NCI-H2081 treated with DMSO at 0.1 percent for 48 hours (cell line): ENCODE measurements at regions not wholly inside any gene's neighbourhood (a gene's known extent, or its start where the extent isn't known, plus 50 kb on each side); places are given as distances from the start of the nearest gene placed in this dataset.

Experiments used
- DNase-seq: peaks from one replicate; lab custom pipeline; 2025; lab: John Stamatoyannopoulos, UW

- DNase-seq, result no peak
These were observed 1027.0 kb downstream of the ARAP2 start for GRCh38 chr4:35217331-35217730.

DNA sequence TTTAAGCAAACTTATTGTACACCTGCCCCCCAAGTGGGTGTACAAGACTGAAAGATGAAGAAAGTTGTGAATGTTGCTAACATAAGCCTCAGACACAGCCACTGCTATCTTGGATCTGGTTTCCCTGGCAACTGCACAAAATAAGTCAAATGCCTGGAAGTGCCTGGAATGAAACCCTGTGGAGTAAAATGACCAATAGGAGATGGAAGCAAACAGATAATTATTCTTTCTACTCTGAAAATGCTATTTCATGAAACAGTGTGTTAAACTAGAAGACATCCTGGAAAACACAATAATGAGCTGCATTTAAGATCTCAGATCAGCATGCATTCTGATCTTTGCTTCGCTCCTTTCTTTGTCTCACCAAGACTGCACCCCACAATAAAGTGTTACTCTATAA lies 1016.0 kb downstream of the ARAP2 start:
- DNase-seq, result no peak

DNA sequence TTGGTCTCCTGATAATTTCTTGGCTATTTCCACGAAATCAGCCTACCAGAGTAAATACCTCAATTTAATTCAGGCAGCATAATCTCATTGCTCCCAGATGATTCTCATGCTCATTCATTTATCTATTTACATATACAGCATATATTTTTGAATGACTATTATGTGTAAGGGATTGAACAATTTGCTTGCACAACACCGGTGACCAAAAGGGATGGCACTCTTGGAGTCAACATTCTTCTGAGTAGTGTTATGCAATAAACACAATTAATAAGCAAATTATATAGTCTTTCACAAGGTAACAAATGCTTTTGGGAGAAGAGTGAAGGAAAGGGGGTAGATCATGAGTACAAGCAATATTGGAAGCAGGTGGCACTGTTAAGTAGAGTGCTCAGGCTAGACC lies 1015.3 kb downstream of the ARAP2 start:
- no peak for DNase-seq

DNA sequence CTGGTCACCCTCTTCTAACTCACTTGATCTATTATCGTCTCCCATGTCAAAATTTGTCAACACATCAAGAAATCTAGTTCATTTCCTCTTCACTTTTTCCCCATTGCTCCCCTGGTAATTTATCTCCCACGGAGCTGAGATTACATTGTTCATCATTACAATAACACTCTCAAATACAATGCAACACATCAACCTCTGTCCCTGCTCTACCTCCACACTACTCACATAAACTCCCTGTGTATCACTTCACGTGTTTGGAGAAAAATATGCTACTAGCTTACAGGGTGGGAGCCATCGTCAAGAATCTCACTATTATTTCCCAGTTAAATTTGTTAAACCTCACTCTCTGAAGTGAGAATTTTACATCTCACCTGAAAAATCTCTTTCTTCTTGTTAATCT lies 1006.4 kb downstream of the ARAP2 start:
- DNase-seq, result no peak

- no peak for DNase-seq
These were observed 1005.5 kb downstream of the ARAP2 start for GRCh38 chr4:35238793-35239192.

DNA sequence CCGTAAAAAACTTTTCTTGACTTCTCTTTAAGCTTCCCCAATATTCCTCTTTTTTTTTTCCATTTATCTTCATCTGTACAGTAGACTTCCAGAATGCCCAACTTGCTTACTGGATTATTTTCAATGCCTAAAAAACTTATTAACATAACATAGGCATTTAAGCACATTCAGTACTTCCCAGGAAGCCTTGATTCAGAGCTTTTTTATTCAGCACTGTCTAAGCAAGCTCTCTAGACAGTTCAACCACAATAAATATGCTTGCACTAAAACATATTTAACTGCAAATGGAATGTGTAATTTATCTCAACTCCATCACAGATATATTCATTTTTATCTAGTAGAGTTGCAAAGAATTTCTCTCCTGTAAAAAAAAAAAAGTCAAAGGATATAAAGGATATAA lies 997.8 kb downstream of the ARAP2 start:
- no peak for DNase-seq

- no peak for DNase-seq
These were observed 997.3 kb downstream of the ARAP2 start for GRCh38 chr4:35247047-35247446.

DNA sequence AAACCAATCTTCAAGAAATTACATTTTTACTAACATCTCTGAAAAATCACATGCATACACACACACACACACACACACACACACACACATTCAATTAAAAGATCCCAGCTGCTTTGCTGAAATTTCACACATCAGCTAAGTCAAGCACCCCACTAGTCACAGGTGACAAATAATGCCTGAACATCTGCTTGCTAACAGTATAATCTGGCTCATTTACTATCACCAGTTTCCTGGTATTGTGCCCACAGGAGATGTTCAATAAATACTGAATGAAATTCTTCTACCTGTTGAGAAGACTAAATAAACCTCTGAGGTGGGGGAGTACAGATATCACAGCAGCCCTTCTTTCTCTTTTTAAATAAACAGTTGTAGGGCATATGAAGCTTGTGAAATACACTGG lies 994.0 kb downstream of the ARAP2 start:
- DNase-seq, result no peak

GRCh38 chr4:35250761-35251160 lies 993.6 kb downstream of the ARAP2 start:
- DNase-seq, result no peak

DNA sequence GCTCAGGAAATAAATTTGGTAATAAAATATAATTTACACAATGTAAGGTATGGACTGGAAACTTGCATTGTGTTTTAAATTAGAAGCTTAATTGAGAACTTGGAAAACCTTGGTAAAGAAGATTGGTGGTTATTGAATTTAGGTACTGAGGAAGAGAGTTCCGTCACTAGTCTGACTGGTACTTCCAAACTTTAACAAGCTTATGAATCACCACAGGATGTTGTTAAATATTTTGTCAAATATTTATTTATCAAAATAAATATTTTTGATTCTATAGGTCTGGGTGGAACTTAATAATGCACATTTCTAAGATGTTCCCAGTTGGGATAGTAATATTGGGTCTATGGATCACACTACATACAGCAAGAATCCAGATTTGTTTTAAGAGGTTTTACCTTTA lies 992.2 kb downstream of the ARAP2 start:
- no peak for DNase-seq

DNA sequence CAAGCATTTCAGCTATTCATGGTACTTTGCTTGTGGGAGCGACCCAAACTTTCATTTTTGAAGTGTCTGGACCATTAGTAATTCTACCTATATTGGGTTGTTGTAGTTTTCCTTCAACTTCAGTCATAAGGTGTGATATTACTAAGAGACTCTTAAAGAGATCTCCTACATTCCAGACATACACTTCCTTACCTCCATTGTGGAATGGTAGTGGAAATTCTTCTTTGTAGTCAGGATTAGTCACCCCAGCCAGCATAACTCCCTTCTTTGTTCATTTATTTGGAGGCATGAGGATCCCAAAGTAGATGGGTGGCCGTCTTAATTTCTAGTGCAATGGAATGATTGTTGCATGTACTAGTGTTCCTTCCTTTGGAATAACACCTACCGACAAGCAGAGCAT lies 991.4 kb downstream of the ARAP2 start:
- DNase-seq, result no peak

GRCh38 chr4:35253331-35253730 lies 991.0 kb downstream of the ARAP2 start:
- no peak for DNase-seq

GRCh38 chr4:35286434-35286833 lies 957.9 kb downstream of the ARAP2 start:
- no peak for DNase-seq

DNA sequence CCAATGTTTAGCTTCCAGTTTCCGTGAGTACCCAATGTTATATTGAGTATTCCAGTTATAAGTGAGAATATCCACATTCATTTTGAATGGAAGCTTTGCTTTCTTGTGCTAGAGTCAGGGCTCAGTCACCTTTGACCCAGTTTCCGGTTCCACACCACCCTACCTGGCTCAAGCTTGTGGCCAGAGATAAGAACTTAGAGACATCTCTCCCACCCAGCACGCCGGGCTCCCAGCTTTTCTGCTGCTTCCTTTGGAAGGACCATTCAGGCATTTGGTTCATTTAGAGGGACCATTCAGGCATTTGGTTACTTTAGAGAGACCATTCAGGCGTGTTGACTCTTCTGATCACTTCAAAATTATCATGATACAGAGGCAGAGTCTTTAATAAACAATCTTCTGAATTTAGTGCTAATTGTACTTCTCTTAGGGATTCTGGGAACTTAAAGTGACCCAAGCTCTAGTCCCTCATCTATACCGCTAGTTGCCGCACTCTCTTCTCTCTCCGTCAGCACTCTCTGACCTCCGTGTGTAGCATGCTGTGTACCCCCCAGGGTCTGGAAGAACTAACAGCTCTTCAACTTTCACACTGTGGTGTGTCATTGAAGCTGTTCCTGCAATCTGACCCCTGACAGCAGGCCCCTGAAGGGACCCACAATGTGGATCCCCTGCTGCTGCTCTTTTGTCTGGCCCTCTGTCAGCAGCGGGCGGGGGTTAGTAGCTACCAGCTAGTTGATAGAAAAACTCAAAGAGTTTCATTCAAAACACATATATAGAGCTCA lies 943.1 kb downstream of the ARAP2 start:
- DNase-seq, result no peak

DNA sequence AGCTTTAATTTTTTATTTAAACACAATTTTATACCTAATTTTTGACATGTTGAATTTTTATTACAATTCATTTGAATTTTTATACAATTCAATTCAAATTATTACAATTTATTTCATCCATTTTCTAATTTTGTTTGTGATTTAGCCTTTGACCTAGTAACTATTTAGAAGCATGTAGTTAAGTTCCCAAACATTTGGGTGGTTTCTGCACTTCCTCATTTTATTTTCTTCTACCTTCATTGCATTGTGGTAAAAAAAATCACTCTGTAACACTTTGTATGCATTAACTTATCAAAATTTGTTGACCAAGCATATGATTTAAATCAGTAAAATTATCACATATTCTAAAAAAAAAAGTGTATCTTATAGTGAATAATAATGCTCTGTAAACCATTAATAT lies 928.9 kb downstream of the ARAP2 start:
- no peak for DNase-seq

- no peak for DNase-seq
These were observed 918.3 kb downstream of the ARAP2 start for GRCh38 chr4:35325908-35326453.

DNA sequence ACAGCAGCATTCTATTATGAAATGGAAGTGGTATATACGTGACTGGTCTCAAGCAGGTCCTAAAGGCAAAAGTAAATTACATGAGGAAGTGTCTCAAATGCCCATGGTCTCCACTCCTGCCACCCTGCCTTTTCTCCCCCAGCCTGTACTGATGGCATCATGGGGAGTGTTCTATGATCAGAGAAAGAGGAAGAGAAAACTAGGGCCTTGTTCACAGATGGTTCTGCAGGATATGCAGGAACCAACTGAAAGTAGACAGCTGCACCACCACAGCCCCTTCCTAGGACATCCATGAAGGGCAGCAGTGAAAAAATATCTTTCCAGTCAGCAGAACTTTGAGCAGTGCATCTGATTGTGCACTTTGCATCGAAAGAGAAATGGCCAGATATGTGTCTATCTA lies 901.5 kb downstream of the ARAP2 start:
- DNase-seq, result no peak

- no peak for DNase-seq
These were observed 897.0 kb downstream of the ARAP2 start for GRCh38 chr4:35347276-35347675.

DNA sequence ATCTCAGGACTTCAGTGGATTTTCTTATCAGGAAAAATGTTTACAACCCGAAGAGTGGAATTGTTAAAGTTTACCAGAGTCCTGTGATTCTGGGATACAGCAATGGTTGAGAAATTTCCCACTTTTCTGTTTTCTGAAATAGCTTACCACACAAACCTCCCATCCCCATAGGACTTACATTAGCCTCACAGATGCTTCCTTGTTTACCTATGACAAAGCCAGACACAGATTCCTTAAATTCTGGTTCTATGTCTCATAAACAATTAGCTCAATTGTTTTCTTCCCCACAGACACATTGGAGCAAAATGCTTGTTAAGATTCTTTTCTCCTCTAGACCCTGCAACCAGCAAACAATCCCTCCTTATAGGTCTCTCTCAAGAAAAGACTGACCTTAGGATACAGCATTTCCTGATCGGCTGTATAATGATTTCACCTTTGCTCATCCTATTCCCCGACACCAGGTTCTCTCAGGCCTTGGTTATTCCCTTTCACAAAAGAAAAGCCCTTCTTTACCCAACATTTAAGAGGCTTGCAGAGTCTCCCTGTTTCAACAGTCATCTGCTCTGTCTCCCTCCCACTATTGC lies 886.2 kb downstream of the ARAP2 start:
- DNase-seq, result no peak

DNA sequence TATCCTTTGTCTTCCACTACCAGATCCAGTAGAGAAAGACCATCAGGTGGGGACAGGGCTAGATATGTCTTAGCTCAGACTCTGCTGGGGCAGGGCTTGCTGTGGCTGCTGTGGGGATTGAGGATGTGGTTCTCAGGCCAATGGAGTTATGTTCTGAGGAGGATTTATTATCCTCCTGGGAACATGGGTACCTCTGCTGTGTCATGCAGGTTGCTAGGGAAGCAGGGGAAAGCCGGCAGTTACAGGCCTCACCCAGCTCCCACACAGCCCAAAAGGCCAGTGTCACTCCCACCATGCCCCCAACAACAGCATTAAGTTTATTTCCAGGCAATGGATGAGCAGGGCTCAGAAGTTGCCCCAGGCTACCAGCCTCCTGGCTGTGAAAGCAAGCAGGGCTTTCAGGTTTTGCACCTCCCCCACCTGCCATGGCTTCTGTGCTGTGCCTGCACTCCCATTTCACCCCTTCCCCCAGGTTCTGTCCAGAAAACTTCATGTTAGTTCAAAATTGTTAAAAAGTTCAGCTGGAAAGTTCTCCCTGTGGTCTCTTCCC lies 879.9 kb downstream of the ARAP2 start:
- DNase-seq, result no peak

- no peak for DNase-seq
These were observed 879.1 kb downstream of the ARAP2 start for GRCh38 chr4:35365186-35365585.

DNA sequence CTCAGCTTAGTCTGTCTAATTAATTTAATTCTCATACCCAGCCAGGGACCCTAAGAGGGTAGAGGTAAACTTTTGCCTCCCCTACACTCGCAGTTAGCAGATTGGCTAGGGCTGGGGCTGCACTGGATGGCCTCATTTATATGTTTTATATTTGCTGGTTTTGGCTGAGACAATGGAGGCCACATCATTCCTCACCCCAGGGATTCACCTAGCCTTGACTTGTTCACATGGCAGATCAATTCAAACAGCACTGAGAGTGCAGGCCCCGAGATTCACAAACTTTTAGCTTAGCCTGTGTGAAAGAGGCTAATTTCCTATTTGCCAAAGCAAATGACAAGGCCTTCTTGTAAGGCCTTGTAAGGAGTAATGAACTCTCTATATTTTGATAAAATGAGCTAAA lies 844.4 kb downstream of the ARAP2 start:
- DNase-seq, result no peak

GRCh38 chr4:35423104-35423503 lies 821.2 kb downstream of the ARAP2 start:
- no peak for DNase-seq
